ENCODE measurements at regions not wholly inside any gene's neighbourhood (a gene's known extent, or its start where the extent isn't known, plus 50 kb on each side); places are given as distances from the start of the nearest gene placed in this dataset.

DNA sequence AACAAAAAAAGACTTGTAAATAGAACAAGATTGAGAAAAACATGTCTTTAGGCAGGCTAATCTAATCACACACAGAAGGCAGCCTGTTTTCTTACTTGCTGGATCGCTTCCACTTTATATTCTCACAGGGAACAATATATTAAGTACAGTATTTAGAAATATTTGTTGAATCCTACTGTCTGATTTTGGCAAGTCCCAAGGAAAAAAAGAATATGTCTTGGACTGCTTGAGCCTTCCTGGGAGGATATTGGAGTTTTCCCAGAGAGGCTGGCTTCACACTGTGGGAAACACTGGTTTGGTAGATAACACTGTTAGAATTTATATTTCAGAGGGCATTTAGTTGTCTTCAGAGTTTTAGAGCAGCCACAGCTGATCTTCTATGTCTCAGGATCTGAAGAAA is 229.7 kb downstream of the PRL start:
- DNase-seq = no peak
- Histone ChIP-seq H3K27me3 (ENCODE audit: control insufficient read depth, insufficient read depth, low read length, poor library complexity, severe bottlenecking) (no peaks in the 10 kb centered on the region), H3K27ac (ENCODE audit: low read depth, low read length) (no peak overlapping the region), H3K9ac (ENCODE audit: extremely low read depth, low read length, poor library complexity, severe bottlenecking) (no peak overlapping the region), H3K4me1 (ENCODE audit: control insufficient read depth, insufficient read depth, low read length) (no peaks in the 10 kb centered on the region), H3K36me3 (ENCODE audit: control insufficient read depth, insufficient read depth, low read length) (peaks cover 53% of the 10 kb centered on the region), H3K4me3 (ENCODE audit: low read length) (no peak overlapping the region), H3K9me3 (ENCODE audit: control insufficient read depth, low read length) (no peaks in the 10 kb centered on the region)
- Mint-ChIP-seq H3K4me3 (no peak overlapping the region), H3K4me1 (peaks cover 16% of the 10 kb centered on the region), H3K27me3 (ENCODE audit: insufficient read depth) (no peaks in the 10 kb centered on the region), H3K36me3 (ENCODE audit: low read depth) (peaks cover 30% of the 10 kb centered on the region), H3K9me3 (no peaks in the 10 kb centered on the region), H3K27ac (no peak overlapping the region)
- WGBS, 2 experiments (ENCODE audit: insufficient coverage in 1 of 2, insufficient read length in 1 of 2) = no CpG with 5 or more reads among the region's 1 CpG
- TF ChIP-seq, protein P1, sequence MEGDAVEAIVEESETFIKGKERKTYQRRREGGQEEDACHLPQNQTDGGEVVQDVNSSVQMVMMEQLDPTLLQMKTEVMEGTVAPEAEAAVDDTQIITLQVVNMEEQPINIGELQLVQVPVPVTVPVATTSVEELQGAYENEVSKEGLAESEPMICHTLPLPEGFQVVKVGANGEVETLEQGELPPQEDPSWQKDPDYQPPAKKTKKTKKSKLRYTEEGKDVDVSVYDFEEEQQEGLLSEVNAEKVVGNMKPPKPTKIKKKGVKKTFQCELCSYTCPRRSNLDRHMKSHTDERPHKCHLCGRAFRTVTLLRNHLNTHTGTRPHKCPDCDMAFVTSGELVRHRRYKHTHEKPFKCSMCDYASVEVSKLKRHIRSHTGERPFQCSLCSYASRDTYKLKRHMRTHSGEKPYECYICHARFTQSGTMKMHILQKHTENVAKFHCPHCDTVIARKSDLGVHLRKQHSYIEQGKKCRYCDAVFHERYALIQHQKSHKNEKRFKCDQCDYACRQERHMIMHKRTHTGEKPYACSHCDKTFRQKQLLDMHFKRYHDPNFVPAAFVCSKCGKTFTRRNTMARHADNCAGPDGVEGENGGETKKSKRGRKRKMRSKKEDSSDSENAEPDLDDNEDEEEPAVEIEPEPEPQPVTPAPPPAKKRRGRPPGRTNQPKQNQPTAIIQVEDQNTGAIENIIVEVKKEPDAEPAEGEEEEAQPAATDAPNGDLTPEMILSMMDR (conservative IDR thresholded peaks at IDR 0.05) = no peak

DNA sequence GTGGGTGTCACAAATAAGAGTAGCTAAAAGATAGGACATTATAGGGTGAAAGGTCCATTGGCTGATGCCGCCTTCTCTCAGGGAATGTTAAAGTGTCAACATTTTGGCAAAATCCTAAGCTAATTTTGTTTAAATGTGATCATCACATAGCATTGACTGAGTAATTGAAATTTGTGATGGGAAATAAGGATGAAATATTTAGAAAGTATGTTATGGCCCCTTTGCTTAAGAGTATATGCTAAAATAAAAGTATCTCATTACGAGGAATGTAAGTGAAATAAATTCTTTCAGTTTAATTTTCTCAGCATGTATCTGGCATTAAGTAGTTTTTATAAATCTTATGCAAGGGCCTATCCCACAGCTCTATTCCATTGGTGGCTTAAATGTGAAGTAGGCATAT is 229.2 kb downstream of the PRL start:
- TF ChIP-seq, protein P1 (conservative IDR thresholded peaks at IDR 0.05) = no peak

DNA sequence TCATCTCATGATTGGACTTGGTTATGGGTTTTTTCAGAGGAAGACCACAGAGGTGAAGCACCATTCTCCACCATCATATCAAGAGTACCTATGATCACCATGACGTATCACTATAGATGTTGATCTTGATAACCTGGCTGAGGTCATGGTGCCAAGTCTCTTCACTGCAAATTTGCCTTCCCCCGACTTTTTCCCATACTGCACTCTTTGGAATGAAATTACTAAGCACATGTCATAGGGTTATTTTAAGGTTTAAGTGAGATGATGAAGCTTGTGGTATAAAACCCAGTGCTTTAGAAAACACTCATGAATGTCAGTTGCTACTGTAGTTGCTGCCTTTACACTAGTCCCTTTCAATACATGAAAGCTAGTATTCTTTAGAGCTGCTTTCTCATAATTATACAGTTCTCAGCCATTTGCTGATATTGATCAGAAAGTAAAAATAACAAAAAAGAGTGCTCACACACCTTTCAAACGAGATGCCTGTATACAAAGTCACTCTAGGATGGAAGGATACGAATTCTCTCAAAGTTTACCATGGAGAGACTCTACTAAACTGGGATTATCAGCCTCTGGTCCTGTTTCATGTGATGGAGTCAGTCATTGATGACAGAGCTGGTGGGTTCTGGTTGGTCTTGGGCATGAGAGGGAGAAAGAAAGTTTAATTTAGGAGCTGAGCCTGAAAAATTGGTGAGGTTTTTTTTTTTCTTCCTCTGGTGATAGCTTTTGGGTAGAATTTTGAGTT is 228.1 kb downstream of the PRL start:
- TF ChIP-seq, protein P1 (conservative IDR thresholded peaks at IDR 0.05) = no peak
- Mint-ChIP-seq H3K4me3 (no peak overlapping the region), H3K36me3 (ENCODE audit: low read depth) (peaks cover 28% of the 10 kb centered on the region), H3K4me1 (peaks cover 16% of the 10 kb centered on the region), H3K27me3 (ENCODE audit: insufficient read depth) (no peaks in the 10 kb centered on the region), H3K27ac (peak overlapping the region; percentile 30), H3K9me3 (no peaks in the 10 kb centered on the region)
- Histone ChIP-seq H3K4me1 (ENCODE audit: control insufficient read depth, insufficient read depth, low read length) (no peaks in the 10 kb centered on the region), H3K4me3 (ENCODE audit: low read length) (no peak overlapping the region), H3K27ac (ENCODE audit: low read depth, low read length) (no peak overlapping the region), H3K9me3 (ENCODE audit: control insufficient read depth, low read length) (peaks cover 7% of the 10 kb centered on the region), H3K27me3 (ENCODE audit: control insufficient read depth, insufficient read depth, low read length, poor library complexity, severe bottlenecking) (no peaks in the 10 kb centered on the region), H3K9ac (ENCODE audit: extremely low read depth, low read length, poor library complexity, severe bottlenecking) (no peak overlapping the region), H3K36me3 (ENCODE audit: control insufficient read depth, insufficient read depth, low read length) (peaks cover 51% of the 10 kb centered on the region)
- WGBS, 2 experiments (ENCODE audit: insufficient coverage in 1 of 2, insufficient read length in 1 of 2) = 80 to 96% methylated on average over 2 to 4 of the region's 4 CpGs
- no peak for DNase-seq

More for the DNA sequence above, 229.2 kb downstream of the PRL start:
- H3K36me3 ChIP-seq (ENCODE audit: control insufficient read depth, insufficient read depth, low read length) = peaks cover 50% of the 10 kb centered on the region
- Mint-ChIP-seq H3K9me3 (no peaks in the 10 kb centered on the region), H3K4me1 (peaks cover 16% of the 10 kb centered on the region), H3K27ac (no peak overlapping the region), H3K36me3 (ENCODE audit: low read depth) (peaks cover 28% of the 10 kb centered on the region), H3K4me3 (no peak overlapping the region), H3K27me3 (ENCODE audit: insufficient read depth) (no peaks in the 10 kb centered on the region)
- WGBS, 2 experiments (ENCODE audit: insufficient coverage in 1 of 2, insufficient read length in 1 of 2) = 95 to 98% methylated on average over 2 of the region's 2 CpGs
- H3K4me3 ChIP-seq (ENCODE audit: low read length) = no peak overlapping the region
- H3K9me3 ChIP-seq (ENCODE audit: control insufficient read depth, low read length) = no peaks in the 10 kb centered on the region
- no peak for DNase-seq
- no peak overlapping the region for H3K27ac ChIP-seq (ENCODE audit: low read depth, low read length)
- no peaks in the 10 kb centered on the region for H3K27me3 ChIP-seq (ENCODE audit: control insufficient read depth, insufficient read depth, low read length, poor library complexity, severe bottlenecking)
- no peak overlapping the region for H3K9ac ChIP-seq (ENCODE audit: extremely low read depth, low read length, poor library complexity, severe bottlenecking)
- no peaks in the 10 kb centered on the region for H3K4me1 ChIP-seq (ENCODE audit: control insufficient read depth, insufficient read depth, low read length)

All from endodermal cell (in vitro differentiated cells).